ENCODE measurements at regions not wholly inside any gene's neighbourhood (a gene's known extent, or its start where the extent isn't known, plus 50 kb on each side); places are given as distances from the start of the nearest gene placed in this dataset.

GRCh38 chr9:34907044-34907443 is 51.0 kb upstream of the PHF24 start:
- Mint-ChIP-seq H3K4me3 (no peak overlapping the region), H3K4me1 (ENCODE audit: low read depth) (no peaks in the 10 kb centered on the region), H3K36me3 (ENCODE audit: low read depth) (no peaks in the 10 kb centered on the region), H3K9me3 (no peaks in the 10 kb centered on the region), H3K27ac (no peak overlapping the region), H3K27me3 (ENCODE audit: low read depth) (peaks cover 11% of the 10 kb centered on the region)
- CTCF ChIA-PET = interaction anchor here (0.6 kb wide), 1 partner anchor 9 kb away, joined by 5 read pairs; no protein-coding TSS in a partner anchor
- intact Hi-C loops (cut with micrococcal nuclease) = no loop called here
- no peak for DNase-seq

GRCh38 chr9:34899535-34900158 is 58.4 kb upstream of the PHF24 start:
- CTCF ChIA-PET = interaction anchor here (0.5 to 3.3 kb wide), 58 partner anchors 9 to 587 kb away, joined by 3 to 65 read pairs (median 4); partner anchors contain the start of genes DNAJB5, FANCG and PIGO
- no peaks in the 10 kb centered on the region for H3K4me1 Mint-ChIP-seq (ENCODE audit: low read depth)
- peak; percentile 91 for DNase-seq
- H3K36me3 Mint-ChIP-seq (ENCODE audit: low read depth) = no peaks in the 10 kb centered on the region
- peaks cover 22% of the 10 kb centered on the region for H3K27me3 Mint-ChIP-seq (ENCODE audit: low read depth)
- no peaks in the 10 kb centered on the region for H3K9me3 Mint-ChIP-seq
- intact Hi-C loops (cut with micrococcal nuclease) = loop anchor here (1.0 to 2.0 kb wide), 9 partner anchors 86 to 655 kb away; partner anchors contain the start of gene PIGO
- no peak overlapping the region for H3K4me3 Mint-ChIP-seq
- H3K27ac Mint-ChIP-seq = no peak overlapping the region

GRCh38 chr9:34898846-34899245 is 59.2 kb upstream of the PHF24 start:
- Mint-ChIP-seq H3K9me3 (no peaks in the 10 kb centered on the region), H3K36me3 (ENCODE audit: low read depth) (no peaks in the 10 kb centered on the region), H3K4me3 (no peak overlapping the region), H3K27ac (no peak overlapping the region), H3K27me3 (ENCODE audit: low read depth) (peaks cover 22% of the 10 kb centered on the region), H3K4me1 (ENCODE audit: low read depth) (no peaks in the 10 kb centered on the region)
- CTCF ChIA-PET = interaction anchor here (0.6 to 3.3 kb wide), 42 partner anchors 8 to 588 kb away, joined by 3 to 65 read pairs (median 5); partner anchors contain the start of genes DNAJB5, FANCG and PIGO
- intact Hi-C loops (cut with micrococcal nuclease) = loop anchor here (1.0 to 2.0 kb wide), 9 partner anchors 86 to 656 kb away; partner anchors contain the start of gene PIGO
- DNase-seq = no peak

GRCh38 chr9:34896112-34896511 is 62.0 kb upstream of the PHF24 start:
- no peaks in the 10 kb centered on the region for H3K4me1 Mint-ChIP-seq (ENCODE audit: low read depth)
- H3K9me3 Mint-ChIP-seq = no peaks in the 10 kb centered on the region
- intact Hi-C loops (cut with micrococcal nuclease) = no loop called here
- DNase-seq = no peak
- CTCF ChIA-PET = no interaction called here
- no peak overlapping the region for H3K27ac Mint-ChIP-seq
- no peaks in the 10 kb centered on the region for H3K36me3 Mint-ChIP-seq (ENCODE audit: low read depth)
- H3K27me3 Mint-ChIP-seq (ENCODE audit: low read depth) = peaks cover 24% of the 10 kb centered on the region
- no peak overlapping the region for H3K4me3 Mint-ChIP-seq

DNA sequence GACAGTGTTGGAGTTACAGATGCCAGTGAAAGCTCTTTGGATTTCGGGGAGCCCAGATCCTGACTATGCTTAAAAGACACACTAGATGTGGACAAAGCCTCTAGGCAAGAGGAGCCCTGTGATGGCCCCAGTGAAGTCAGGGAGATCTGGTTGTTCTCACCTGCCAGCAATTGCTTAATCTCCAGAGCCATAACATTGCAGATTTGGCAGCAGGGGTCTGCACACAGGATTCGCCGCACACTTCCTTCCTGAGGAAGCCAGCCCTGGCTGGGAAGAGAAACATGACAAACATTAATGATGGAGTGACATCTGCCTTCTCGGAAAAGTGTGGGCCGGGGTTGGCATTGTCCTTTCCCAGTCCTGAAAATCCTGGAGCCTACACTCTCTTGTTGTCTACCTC is 65.2 kb upstream of the PHF24 start:
- intact Hi-C loops (cut with micrococcal nuclease) = no loop called here
- Mint-ChIP-seq H3K4me3 (no peak overlapping the region), H3K27ac (no peak overlapping the region), H3K36me3 (ENCODE audit: low read depth) (no peaks in the 10 kb centered on the region), H3K27me3 (ENCODE audit: low read depth) (peaks cover 15% of the 10 kb centered on the region), H3K9me3 (no peaks in the 10 kb centered on the region), H3K4me1 (ENCODE audit: low read depth) (no peaks in the 10 kb centered on the region)
- CTCF ChIA-PET = interaction anchor here (1.1 to 1.7 kb wide), 3 partner anchors 37 to 158 kb away, joined by 4 to 5 read pairs (median 4); no protein-coding TSS in a partner anchor
- no peak for DNase-seq

- Mint-ChIP-seq H3K4me3 (no peak overlapping the region), H3K36me3 (ENCODE audit: low read depth) (no peaks in the 10 kb centered on the region), H3K9me3 (no peaks in the 10 kb centered on the region), H3K27me3 (ENCODE audit: low read depth) (peaks cover 10% of the 10 kb centered on the region), H3K27ac (no peak overlapping the region), H3K4me1 (ENCODE audit: low read depth) (no peaks in the 10 kb centered on the region)
- intact Hi-C loops (cut with micrococcal nuclease) = no loop called here
- DNase-seq = no peak
- CTCF ChIA-PET = interaction anchor here (2.9 kb wide), 1 partner anchor 8 kb away, joined by 12 read pairs; no protein-coding TSS in a partner anchor
Observed at GRCh38 chr9:34891386-34891785, 66.7 kb upstream of the PHF24 start.

GRCh38 chr9:34887841-34888240 is 70.2 kb upstream of the PHF24 start:
- Mint-ChIP-seq H3K27ac (no peak overlapping the region), H3K27me3 (ENCODE audit: low read depth) (peaks cover 2% of the 10 kb centered on the region), H3K9me3 (no peaks in the 10 kb centered on the region), H3K36me3 (ENCODE audit: low read depth) (no peaks in the 10 kb centered on the region), H3K4me3 (no peak overlapping the region), H3K4me1 (ENCODE audit: low read depth) (no peaks in the 10 kb centered on the region)
- DNase-seq = no peak
- CTCF ChIA-PET = no interaction called here
- intact Hi-C loops (cut with micrococcal nuclease) = no loop called here

- H3K27me3 Mint-ChIP-seq (ENCODE audit: low read depth) = no peaks in the 10 kb centered on the region
- DNase-seq = peak; percentile 52
- intact Hi-C loops (cut with micrococcal nuclease) = no loop called here
- H3K36me3 Mint-ChIP-seq (ENCODE audit: low read depth) = no peaks in the 10 kb centered on the region
- no peaks in the 10 kb centered on the region for H3K9me3 Mint-ChIP-seq
- H3K4me1 Mint-ChIP-seq (ENCODE audit: low read depth) = no peaks in the 10 kb centered on the region
- no peak overlapping the region for H3K4me3 Mint-ChIP-seq
- CTCF ChIA-PET = no interaction called here
- H3K27ac Mint-ChIP-seq = no peak overlapping the region
Observed at GRCh38 chr9:34884747-34885189, 73.3 kb upstream of the PHF24 start.

DNA sequence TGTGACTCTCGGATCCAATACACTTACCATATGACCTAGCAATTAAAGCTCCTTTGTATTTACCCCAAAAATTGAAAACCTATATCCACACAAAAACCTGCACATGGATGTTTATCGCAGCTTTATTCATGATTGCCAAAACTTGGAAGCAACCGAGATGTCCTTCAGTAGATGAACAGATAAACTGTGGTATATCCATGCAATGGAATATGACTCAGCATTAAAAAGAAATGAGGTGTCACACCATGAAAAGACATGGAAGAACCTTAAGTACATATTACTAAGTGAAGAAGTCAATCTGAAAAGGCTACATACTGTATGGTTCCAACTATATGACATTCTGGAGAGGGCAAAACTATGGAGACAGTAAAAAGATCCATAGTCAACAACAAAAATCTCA is 82.0 kb upstream of the PHF24 start:
- no peak for DNase-seq
- no peaks in the 10 kb centered on the region for H3K4me1 Mint-ChIP-seq (ENCODE audit: low read depth)
- H3K27me3 Mint-ChIP-seq (ENCODE audit: low read depth) = peaks cover 8% of the 10 kb centered on the region
- no peak overlapping the region for H3K27ac Mint-ChIP-seq
- H3K9me3 Mint-ChIP-seq = no peaks in the 10 kb centered on the region
- H3K36me3 Mint-ChIP-seq (ENCODE audit: low read depth) = no peaks in the 10 kb centered on the region
- H3K4me3 Mint-ChIP-seq = no peak overlapping the region
- CTCF ChIA-PET = no interaction called here
- intact Hi-C loops (cut with micrococcal nuclease) = no loop called here

- no peak overlapping the region for H3K4me3 Mint-ChIP-seq
- no peak overlapping the region for H3K27ac Mint-ChIP-seq
- H3K27me3 Mint-ChIP-seq (ENCODE audit: low read depth) = peaks cover 13% of the 10 kb centered on the region
- peak; percentile 23 for DNase-seq
- intact Hi-C loops (cut with micrococcal nuclease) = no loop called here
- H3K4me1 Mint-ChIP-seq (ENCODE audit: low read depth) = no peaks in the 10 kb centered on the region
- no peaks in the 10 kb centered on the region for H3K36me3 Mint-ChIP-seq (ENCODE audit: low read depth)
- CTCF ChIA-PET = interaction anchor here (1.3 kb wide), 1 partner anchor 182 kb away, joined by 3 read pairs; no protein-coding TSS in a partner anchor
- no peaks in the 10 kb centered on the region for H3K9me3 Mint-ChIP-seq
Observed at GRCh38 chr9:34869390-34869789, 88.7 kb upstream of the PHF24 start.

DNA sequence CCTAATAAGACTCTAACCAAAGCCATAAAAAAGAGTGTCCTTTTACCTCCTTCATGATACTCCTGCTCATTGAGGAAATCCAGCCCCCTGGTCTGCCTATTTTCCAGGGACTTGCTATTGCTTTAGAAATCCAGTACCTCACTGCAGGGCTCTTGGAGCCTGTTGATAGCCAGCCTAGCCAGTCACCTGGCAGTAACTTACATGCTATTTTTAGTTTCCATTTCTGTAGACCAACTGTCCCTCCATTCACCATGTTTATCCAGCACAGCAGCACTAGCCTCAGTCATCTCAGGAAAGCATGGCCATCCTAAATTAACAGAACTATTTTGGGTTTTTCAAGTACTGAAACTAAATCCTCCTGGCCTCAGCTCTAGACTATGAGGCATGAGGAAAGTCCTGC is 91.5 kb upstream of the PHF24 start:
- Mint-ChIP-seq H3K9me3 (peaks cover 7% of the 10 kb centered on the region), H3K27me3 (ENCODE audit: low read depth) (peaks cover 22% of the 10 kb centered on the region), H3K36me3 (ENCODE audit: low read depth) (no peaks in the 10 kb centered on the region), H3K27ac (no peak overlapping the region), H3K4me1 (ENCODE audit: low read depth) (no peaks in the 10 kb centered on the region), H3K4me3 (no peak overlapping the region)
- CTCF ChIA-PET = interaction anchor here (1.0 to 1.3 kb wide), 2 partner anchors 39 to 106 kb away, joined by 3 to 7 read pairs; no protein-coding TSS in a partner anchor
- no peak for DNase-seq
- intact Hi-C loops (cut with micrococcal nuclease) = no loop called here

DNA sequence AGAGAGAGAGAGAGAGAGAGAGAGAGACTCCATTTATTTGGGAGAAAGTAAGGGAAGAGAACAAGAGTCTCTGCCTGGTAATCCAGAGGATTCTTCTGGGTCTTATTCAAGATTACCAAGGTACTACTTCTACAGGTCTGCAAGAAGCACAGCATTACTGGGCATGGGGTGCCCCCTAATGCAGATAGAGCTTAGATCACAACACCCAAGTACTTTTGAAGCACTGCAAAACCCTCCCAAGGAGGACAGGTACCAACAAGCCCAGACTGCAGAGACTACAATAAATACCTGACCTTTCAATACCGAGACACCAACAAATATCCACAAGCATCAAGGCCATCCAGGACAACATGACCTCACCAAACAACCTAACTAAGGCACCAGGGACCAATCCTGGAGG is 94.7 kb upstream of the PHF24 start:
- H3K27ac Mint-ChIP-seq = no peak overlapping the region
- no peaks in the 10 kb centered on the region for H3K4me1 Mint-ChIP-seq (ENCODE audit: low read depth)
- no peaks in the 10 kb centered on the region for H3K36me3 Mint-ChIP-seq (ENCODE audit: low read depth)
- no peak for DNase-seq
- H3K27me3 Mint-ChIP-seq (ENCODE audit: low read depth) = peaks cover 21% of the 10 kb centered on the region
- H3K4me3 Mint-ChIP-seq = no peak overlapping the region
- CTCF ChIA-PET = no interaction called here
- peaks cover 7% of the 10 kb centered on the region for H3K9me3 Mint-ChIP-seq
- intact Hi-C loops (cut with micrococcal nuclease) = no loop called here

DNA sequence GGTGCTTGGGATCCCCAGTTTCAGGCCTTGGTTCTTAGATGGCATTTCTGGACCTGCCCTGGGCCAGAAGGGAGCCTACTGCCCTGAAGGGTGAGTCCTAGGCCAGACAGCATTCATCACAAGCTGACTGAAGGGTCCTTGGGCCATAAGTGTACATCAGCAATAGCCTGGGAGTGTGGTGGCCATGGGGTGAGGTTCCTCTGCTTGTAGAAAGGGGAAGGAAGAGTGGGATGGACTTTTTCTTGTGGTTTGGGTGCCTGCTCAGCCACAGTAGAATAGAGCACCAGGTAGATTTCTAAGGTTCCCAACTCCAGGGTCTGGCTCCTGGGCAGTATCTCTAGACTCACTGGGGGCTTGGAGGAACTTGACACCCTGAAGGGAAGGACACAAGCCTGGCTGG is 95.2 kb upstream of the PHF24 start:
- Mint-ChIP-seq H3K36me3 (ENCODE audit: low read depth) (no peaks in the 10 kb centered on the region), H3K27me3 (ENCODE audit: low read depth) (peaks cover 27% of the 10 kb centered on the region), H3K4me1 (ENCODE audit: low read depth) (no peaks in the 10 kb centered on the region), H3K9me3 (peaks cover 7% of the 10 kb centered on the region), H3K27ac (no peak overlapping the region), H3K4me3 (no peak overlapping the region)
- intact Hi-C loops (cut with micrococcal nuclease) = no loop called here
- DNase-seq = no peak
- CTCF ChIA-PET = no interaction called here

All from activated naive CD4-positive, alpha-beta T cell treated with anti-CD3 and anti-CD28 coated beads for 36 hours (primary cell).